HG03066 (cell line): ENCODE measurements at regions not wholly inside any gene's neighbourhood (a gene's known extent, or its start where the extent isn't known, plus 50 kb on each side); places are given as distances from the start of the nearest gene placed in this dataset.

Source experiments
- ATAC-seq: cut with Tn5 transposase; IDR thresholded peaks from one replicate; pipeline ENCODE4 v1.9.1; 2021; ENCODE audit warnings: low read depth; ENCODE audit not compliant: unreplicated experiment

DNA sequence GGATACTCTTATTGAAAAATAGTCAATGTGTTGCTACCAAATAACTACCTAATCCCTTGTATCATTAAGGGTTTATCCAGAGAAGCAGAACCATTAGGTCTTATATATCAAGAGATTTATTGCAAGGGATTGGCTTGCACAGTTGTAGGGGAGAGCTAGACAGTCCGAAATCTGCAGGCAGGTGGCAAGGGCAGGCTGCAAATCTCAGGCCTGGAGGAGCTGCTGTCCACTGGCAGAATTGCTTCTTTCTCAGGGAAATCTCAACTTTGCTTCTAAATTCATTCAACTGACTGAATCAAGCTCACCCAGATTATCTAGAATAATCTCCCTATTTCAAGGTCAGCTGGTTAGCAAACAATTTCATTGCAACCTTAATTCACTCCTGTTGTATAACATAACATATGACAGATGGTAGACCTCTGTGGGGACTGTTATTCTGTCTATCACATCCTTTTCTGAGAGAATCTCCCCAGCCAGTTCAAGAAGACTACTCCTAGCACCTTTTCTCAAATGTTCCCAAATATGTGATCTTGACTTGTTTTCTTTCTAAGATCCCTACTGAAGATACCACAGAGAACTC is 194.2 kb downstream of the NHLRC3 start:
- ATAC-seq = no peak

DNA sequence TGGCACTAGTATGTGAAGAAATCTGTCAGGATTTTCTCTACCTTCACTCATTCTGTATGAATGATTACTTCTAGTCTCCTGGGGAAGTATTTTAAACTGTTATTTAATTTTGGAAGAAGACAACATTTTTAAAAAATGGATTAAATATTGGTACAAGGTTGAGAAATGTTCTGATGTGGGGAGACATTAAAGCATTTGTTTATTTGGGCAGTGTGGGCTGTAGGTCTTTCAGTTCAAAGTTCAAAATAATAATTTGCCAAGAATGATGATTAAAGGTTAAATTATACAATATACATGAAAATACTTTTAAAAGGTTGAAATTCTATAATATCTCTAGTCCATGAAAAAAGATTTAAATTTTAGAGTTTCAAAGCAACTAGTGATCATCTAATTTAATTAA is 194.7 kb downstream of the NHLRC3 start:
- no peak for ATAC-seq

DNA sequence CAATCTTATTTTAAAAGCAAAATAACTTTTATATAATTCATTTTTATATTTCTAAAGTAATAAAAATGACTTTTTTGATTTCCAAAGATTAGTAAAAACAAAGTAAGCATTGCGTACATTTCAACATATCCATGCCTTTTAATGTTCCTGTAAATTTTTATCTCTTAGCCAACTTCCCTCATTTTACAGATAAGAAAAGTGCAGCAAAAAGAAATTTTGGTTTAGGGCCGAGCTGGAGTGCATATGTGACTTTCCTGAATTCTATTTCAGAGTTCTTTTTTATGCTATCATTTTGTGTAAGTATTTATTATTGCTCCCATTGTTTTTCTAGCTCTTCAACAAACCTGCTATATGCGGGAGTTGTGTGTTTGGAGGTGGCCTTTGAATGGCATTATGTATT is 195.3 kb downstream of the NHLRC3 start:
- no peak for ATAC-seq

DNA sequence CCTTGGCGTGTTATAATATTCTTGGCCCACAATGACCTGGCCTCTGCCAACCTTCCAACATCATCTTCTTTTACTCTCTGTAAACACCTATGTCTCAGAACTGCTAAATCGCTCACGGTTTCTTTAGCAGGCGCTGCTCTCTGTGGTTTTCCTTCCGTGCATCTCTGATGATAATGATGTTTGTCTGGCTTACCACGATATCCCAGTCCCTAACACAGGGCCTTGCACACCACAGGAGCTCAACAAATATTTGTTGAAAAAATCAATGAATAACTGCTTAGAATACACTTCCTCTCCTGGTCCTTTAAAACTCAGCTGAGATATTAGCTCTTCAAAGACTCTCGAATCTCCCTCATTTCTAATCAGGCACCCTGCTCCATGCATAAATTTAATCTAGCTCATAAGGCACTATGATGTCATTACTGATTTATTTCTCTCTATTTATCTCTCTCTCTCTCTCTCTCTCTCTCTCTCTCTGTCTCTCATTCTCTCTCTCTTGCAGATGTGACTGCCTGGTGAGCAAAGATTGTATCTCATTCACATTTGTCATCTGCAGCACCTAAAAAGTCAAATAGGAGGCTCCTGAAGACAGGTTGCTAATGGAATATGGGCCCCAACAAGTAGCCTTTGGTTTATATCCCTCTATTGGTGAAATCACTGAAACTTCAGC is 206.4 kb downstream of the NHLRC3 start:
- no peak for ATAC-seq

DNA sequence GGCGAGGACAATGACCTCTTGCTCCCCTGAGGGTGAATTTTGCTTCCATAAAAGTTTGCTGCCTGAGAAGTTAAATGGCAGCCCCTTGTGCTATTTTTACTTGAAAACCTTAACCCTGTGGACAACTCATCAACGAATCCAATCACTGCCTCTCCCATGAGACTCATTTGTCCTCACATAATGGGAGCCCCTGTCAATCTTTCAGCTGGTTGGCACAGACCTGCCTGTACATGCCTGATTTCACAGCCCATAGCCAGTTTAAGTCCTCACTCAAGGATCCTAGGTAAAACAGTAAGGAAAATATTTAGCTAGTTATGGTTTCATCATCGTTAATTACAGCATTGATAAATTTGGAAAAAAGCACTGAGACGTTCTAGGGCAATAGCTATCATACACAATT is 207.4 kb downstream of the NHLRC3 start:
- ATAC-seq = no peak

DNA sequence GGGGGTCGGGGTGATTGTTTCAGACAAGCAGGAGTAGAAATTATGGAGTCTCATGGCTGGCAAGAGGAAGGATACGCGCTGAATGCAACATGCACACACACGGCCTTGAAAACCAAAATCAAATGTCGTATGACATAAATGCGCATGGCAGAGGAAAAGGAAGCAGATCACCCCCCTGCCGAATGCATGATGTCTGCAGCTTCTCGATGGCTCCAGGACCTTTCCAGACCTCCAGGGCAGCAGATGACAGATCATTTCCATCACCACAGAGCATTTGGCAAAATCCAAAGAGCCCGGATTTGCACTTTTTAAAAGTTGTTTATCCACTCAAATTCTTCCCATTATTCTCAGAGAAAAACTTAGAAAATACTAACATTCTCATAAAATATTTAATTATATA is 211.7 kb downstream of the NHLRC3 start:
- ATAC-seq = no peak

DNA sequence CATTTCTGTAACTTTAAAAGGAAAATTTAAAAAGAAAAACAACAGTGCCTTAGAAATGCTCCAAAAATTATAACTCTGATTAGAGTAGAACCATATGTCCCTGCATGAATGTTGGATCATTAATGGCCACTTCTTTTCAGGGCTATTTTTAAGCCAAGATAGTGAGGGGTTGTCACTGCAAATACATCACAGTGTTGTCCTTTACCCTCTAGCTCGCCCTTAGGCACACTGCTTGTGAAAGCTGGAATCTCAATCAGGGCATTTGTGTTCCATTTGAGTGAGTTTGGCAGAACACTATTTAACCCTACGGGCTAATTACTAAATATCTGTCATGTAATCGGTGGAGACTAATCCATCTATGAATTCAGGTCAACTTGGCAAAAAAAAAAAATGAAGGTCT is 212.2 kb downstream of the NHLRC3 start:
- no peak for ATAC-seq

DNA sequence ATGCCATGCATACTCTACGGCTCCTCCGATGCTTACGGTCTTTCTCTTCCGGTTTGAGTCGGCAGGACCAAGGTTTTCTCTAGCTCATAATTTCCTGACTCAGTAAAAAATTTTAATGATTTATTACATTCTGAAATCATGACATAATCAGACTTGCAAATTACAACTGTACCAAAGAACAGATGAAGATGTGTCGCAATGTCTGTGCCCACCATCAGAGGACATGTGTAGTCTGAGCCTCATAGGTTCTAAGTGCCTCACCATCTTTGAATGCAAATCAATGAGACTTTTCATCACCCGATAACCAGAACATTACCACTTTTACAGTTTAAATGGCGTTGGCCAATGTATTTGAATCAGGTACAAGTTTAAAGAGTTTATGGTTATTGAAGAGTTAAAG is 213.1 kb downstream of the NHLRC3 start:
- no peak for ATAC-seq

DNA sequence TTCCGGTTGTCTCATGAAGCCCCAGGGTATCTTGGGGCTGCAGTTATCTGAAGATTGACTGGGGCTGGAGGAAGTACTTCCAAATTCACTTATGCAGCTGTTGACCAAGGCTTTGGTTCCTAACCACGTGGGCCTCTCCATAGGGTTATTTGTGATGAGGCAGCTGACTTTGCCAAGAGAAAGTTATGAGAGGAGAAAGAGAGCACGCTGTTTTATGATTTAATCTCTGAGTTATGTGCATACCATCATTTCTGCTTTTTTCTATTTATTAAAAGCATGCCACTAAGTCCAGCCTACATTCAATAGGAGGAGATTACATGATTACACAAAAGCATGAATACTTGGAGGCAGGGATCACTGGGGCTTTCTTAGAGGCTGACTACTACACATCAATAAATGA is 215.5 kb downstream of the NHLRC3 start:
- no peak for ATAC-seq

DNA sequence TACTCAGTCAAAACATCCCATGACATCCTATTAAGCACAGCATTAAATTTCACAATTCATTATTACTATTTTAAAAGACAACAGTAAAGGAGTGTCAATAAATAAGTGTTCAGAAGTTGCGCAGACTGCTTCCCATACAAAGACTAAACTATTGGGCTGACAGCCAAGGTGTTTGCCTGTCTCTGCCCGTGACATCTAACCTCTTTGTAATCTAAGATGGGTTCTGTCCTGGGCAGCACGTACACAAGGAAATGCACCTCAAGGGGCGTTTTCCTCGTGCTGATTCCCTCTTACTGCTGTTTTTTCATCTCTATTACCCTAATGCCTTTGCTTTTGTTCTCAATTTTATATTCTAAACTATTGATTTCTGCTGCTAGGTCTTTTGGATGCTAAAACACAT is 216.3 kb downstream of the NHLRC3 start:
- no peak for ATAC-seq

DNA sequence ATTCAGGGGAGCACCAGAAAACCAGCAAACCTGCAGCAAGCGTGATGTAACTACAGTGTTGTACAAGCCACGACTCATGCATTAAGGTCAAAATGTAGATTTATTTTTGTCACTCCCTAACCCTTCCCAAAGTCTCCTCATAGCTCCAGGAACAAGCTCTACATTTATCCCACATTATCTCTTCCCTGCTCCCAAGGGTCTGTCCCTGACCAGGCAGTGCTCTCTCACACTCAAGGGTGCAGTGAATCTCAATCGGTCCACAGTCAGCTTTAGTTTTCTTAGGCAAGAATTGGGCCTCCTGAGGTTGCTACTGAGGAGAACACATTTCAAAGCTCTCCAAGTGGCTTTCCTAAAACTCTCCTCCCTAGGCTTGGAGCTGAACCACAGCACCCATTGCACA is 219.4 kb downstream of the NHLRC3 start:
- no peak for ATAC-seq

DNA sequence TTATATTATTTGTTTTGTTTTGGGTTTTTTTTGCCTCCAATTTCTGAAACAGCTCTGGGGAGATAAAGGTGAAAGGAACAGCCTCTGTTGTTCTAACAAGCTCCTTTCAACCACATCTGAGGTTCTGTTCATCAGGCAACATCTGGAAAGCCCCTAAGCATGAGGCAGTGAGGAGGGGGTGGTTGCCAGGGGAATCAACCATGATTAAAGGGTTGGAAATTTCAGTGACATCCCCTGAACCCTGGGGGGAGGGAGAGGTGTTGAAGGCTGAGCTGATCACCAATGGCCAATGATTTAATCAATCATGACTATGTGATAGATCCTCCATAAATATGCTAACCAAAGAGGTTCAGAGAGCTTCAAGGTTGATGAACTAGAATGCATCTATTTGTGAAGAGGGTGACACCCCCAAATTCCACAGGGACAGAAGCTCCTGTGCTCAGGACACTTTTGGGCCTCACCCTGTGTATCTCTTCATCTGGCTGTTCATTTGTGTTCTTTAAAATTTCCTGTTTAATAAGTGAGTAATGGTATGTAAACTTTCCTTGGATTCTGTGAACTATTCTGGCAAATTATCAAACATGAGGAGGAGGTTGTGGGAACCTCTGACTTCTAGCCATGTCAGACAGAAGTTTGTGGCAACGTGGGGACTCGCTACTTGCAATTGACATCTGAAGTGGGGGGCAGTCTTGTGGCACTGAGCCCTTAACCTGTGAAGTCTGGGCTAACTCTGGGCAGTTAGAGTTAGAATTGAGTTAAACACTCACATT is 221.3 kb downstream of the NHLRC3 start:
- no peak for ATAC-seq

DNA sequence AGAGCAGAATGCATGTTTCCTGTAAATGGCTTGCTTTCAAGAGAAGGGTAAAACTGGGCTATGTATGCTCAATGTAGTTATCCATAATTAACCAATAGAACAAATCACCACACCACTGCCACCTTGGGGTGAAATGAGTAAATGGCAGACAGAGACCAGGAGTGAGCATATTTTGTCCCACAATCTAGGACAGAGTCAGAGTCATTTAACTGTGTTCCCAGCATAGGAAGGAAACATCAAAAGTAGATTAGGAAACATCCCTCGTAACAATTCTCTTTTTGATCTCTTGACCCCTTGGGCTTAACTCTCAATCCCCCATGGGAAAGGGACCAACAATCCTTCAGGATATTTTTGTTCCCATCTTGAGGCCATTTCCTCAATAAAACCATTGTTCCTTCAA is 224.8 kb downstream of the NHLRC3 start:
- ATAC-seq = peak; percentile 86

DNA sequence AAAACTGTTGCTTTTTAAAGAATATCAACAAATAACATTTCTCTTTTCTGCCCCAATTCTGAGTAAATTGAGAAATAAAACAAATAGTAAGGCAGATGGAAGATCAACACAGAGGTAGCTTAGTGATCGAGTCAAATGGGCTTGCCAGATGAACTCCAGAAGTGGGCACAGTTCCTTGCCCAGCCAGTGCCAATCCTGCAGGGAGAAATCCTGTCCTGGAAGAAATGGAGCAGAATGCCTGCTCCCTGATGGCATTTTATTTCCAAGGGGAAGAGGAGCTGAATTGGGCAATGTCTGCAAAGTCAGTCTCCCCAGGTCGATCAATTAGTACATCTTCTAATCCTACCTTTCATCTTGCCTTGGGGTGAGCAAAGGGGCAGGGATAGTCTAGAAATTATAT is 225.3 kb downstream of the NHLRC3 start:
- no peak for ATAC-seq

DNA sequence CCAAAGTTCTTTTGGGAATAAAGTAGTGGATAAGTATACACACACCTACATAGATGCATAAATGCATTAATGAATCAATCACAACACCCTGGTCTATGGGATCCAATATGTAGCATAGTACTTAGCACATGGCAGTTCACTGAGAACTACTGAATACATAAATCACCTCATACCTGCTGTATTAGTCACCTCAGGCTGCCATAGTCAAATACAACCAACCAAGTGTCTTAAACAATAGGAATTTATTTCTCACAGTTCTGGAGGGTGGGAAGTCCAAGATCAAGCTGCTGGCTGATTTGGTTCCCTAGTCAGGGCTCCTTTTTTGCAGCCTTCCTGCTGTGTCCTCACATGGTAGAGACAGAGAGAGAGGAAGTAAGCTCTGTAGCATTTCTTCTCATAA is 228.2 kb downstream of the NHLRC3 start:
- ATAC-seq = no peak

DNA sequence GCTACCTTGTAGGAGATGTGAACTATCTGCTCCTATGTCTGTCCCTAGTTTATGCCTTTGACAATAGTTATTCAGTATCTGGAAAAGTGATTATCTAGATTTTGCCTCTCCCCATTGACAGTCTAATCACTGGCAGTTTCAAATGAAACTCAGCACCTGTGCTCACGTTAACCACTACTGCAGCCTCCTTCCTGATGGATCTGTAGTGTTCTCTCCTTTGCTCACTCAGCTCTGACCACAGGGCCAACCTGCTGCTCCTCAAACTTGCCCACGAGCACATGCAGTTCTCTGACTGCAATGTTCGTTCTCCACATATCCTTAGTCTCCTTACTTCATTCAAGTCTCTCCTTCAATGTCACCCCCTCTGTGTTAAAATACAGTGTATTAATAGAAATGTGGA is 230.1 kb downstream of the NHLRC3 start:
- no peak for ATAC-seq

DNA sequence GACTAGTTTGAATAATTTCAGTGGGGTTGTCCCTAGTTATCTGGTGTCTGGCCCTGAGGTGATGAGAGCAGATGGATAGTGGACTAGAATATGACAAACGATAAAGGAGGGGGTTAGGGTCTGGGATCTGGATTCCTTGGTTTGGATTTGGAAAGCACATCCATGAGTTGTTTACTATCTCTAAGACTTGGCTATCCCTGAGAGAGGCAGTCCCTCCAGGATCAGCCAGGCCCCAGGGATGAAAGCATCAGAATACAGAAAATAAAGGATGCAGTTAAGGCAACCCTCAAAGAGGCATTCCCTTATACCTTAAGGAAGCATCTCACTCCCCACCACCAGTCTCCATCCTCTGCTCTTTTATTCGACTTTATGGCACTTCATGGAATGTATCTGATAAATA is 230.7 kb downstream of the NHLRC3 start:
- ATAC-seq = no peak

DNA sequence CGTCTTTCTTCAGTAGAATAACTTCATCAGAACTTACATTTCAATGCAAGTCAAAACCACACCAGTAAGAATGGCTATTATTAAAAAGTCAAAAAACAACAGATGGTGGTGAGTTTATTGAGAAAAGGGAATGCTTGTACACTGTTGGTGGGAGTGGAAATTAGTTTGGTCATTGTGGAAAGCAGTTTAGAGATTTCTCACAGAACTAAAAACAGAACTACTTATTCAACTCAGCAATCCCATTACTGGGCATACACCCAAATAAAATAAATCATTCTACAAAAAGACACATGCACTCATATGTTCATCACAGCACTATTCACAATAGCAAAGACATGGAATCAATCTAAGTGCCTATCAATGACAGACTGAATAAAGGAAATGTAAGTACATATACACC is 231.2 kb downstream of the NHLRC3 start:
- ATAC-seq = no peak

DNA sequence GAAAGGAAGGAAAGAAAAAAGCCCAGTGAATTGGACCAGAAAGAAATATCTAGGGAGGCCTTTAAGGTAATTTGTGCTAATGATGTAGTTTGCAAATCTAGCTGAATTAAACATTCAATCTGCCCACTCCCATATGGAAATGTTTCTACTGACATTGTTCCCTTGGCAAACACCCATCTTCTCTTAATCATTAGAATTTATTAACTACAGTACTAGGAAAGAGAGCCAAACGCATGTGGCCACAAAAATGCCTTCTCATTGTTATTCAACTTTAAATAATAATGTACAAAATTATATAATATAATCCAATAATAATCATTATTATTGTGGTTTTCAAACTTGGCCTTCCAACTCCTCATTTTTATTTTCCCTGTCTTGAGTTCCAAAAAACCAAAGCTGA is 234.7 kb downstream of the NHLRC3 start:
- ATAC-seq = no peak

DNA sequence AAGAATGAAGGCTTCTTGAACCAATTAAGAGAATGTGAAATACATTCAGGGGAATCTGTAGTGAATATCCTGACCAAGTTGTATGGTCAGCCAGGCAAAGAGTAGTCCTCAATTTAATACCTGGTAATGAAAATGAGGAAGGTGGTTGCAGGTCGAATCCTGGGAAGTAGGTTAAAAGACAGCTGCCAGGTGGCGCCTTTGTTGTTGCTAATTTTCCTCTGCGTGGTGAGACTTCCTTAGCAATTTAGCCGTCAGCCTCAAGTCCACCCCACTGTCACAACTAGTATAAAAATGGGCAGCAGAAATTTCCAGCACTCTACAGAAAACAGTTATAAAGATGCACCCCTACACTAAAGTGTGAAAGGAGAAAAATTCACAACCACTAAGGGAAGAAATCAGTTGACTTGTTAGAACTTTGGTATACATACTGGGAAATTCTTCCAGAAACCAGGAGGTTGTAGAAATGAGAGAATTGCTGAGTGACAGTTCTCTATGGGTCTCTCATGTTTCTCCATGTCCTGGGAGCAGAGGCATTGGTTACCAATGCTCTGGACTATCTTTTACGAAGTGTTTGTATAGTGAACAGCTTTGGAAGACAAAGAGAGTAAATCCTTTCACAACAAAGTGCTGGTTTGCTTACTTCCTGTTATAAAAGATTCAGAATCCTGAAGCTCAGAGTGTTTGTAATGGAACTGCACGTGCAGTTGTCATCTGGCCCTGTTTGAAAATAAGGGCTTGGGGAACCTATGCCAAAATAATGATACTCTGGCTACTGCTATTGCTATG is 235.9 kb downstream of the NHLRC3 start:
- ATAC-seq = no peak

DNA sequence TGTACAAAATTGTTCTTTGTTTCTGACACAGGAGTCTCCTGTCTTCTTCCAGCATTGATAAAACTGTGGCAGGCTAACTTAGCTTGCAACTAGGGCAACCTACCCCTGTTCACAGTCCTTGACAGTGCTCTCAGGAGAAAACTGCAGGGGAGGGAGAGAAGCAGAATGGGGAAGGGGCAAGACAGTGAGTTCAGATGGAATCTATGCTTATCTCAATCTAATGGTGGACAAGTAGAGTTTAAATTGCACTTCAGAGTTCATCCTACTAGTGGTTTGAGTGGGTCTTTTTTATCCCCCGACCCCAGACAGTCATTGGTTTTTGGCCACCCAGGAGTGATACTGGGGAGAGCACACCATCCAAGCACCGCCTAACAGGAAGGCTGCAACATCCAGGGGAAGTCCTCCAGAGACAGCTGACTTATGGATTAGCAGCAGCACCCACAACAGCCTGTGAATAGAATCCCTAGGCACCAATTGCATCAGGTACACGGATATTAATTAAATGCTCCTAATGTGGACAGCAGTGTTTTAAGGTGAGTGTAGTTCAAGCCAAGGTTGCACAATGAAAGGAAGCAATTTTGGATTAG is 236.6 kb downstream of the NHLRC3 start:
- no peak for ATAC-seq
